WTC11 (cell line): ENCODE measurements at regions not wholly inside any gene's neighbourhood (a gene's known extent, or its start where the extent isn't known, plus 50 kb on each side); places are given as distances from the start of the nearest gene placed in this dataset.

Source experiments
- ATAC-seq: fragments of 200-7000 bp; cut with Tn5 transposase; 2 replicates; pipeline ENCODE4 v1.10.0; 2021; ENCODE audit warnings: mild to moderate bottlenecking, moderate library complexity
- CTCF ChIA-PET: fragments of 300-600 bp; sonication (Branson Sonifier 250); formaldehyde crosslinking; loops from one replicate; lab custom pipeline; 2021; ENCODE audit warnings: antibody characterized with exemption; lab: Charles Lee
- POLR2A ChIA-PET: fragments of 350-600 bp; sonication (Branson Sonifier 250); formaldehyde crosslinking; loops from one replicate; lab custom pipeline; 2021; ENCODE audit warnings: antibody characterized with exemption; lab: Charles Lee
- DNase-seq: peaks from one replicate; pipeline ENCODE4 v3.0.0; 2021; ENCODE audit warnings: low spot score
- H3K27ac Mint-ChIP-seq: 2 replicates; pipeline ENCODE4 v1.8.0; 2021; ENCODE audit warnings: mixed read lengths
- H3K27me3 Mint-ChIP-seq: 2 replicates; pipeline ENCODE4 v1.8.0; 2021; ENCODE audit warnings: low read depth, mild to moderate bottlenecking, moderate library complexity, mixed read lengths
- H3K36me3 Mint-ChIP-seq: 2 replicates; pipeline ENCODE4 v1.8.0; 2021; ENCODE audit warnings: mixed read lengths
- H3K4me1 Mint-ChIP-seq: 2 replicates; pipeline ENCODE4 v1.8.0; 2022; ENCODE audit warnings: mixed read lengths
- H3K4me3 Mint-ChIP-seq: 2 replicates; pipeline ENCODE4 v1.8.0; 2021; ENCODE audit warnings: mild to moderate bottlenecking, moderate library complexity, mixed read lengths
- H3K9me3 Mint-ChIP-seq: 2 replicates; pipeline ENCODE4 v1.8.0; 2021; ENCODE audit warnings: mixed read lengths
- CBFB ChIP-seq: sonication (generic); formaldehyde crosslinking; IDR thresholded peaks from 2 replicates; pipeline ENCODE4 v1.8.1; 2022; ENCODE audit warnings: mild to moderate bottlenecking, low read depth, missing genetic modification reagents
- ELF4 ChIP-seq: sonication (generic); formaldehyde crosslinking; IDR thresholded peaks from 2 replicates; pipeline ENCODE4 v1.8.1; 2022; ENCODE audit warnings: low read depth, mild to moderate bottlenecking, moderate library complexity, missing genetic modification reagents
- ESRRA ChIP-seq: sonication (generic); formaldehyde crosslinking; IDR thresholded peaks from 2 replicates; pipeline ENCODE4 v1.8.1; 2022; ENCODE audit warnings: mild to moderate bottlenecking, missing genetic modification reagents, borderline replicate concordance
- ETV6 ChIP-seq: sonication (generic); formaldehyde crosslinking; IDR thresholded peaks from 2 replicates; pipeline ENCODE4 v1.8.1; 2022; ENCODE audit warnings: mild to moderate bottlenecking, missing genetic modification reagents
- GABPB1 ChIP-seq: sonication (generic); formaldehyde crosslinking; IDR thresholded peaks from 2 replicates; pipeline ENCODE4 v1.8.1; 2023; ENCODE audit warnings: mild to moderate bottlenecking, missing genetic modification reagents
- KAT7 ChIP-seq: sonication (generic); formaldehyde crosslinking; IDR thresholded peaks from 2 replicates; pipeline ENCODE4 v1.8.1; 2023; ENCODE audit warnings: missing genetic modification reagents, mild to moderate bottlenecking, borderline replicate concordance
- NFATC4 ChIP-seq: fragments of 250-450 bp; sonication (Bioruptor Pico); IDR thresholded peaks from 2 replicates; pipeline ENCODE4 v1.9.0; 2021; ENCODE audit warnings: mild to moderate bottlenecking
- NFE2L1 ChIP-seq: sonication (generic); formaldehyde crosslinking; IDR thresholded peaks from 2 replicates; pipeline ENCODE4 v1.8.1; 2023; ENCODE audit warnings: missing genetic modification reagents
- NR1H2 ChIP-seq: sonication (generic); formaldehyde crosslinking; IDR thresholded peaks from 2 replicates; pipeline ENCODE4 v1.9.0; 2021; ENCODE audit warnings: mild to moderate bottlenecking, moderate library complexity, missing genetic modification reagents
- NR2C2 ChIP-seq: sonication (generic); formaldehyde crosslinking; IDR thresholded peaks from 2 replicates; pipeline ENCODE4 v1.8.0; 2022; ENCODE audit warnings: mild to moderate bottlenecking, missing genetic modification reagents
- PRRX2 ChIP-seq: fragments of 250-450 bp; sonication (Bioruptor Pico); IDR thresholded peaks from 2 replicates; pipeline ENCODE4 v1.8.0; 2021; ENCODE audit warnings: mild to moderate bottlenecking
- SMAD4 ChIP-seq: sonication (generic); formaldehyde crosslinking; IDR thresholded peaks from 2 replicates; pipeline ENCODE4 v1.8.0; 2022; ENCODE audit warnings: mild to moderate bottlenecking, missing genetic modification reagents
- TEAD1 ChIP-seq: sonication (generic); formaldehyde crosslinking; IDR thresholded peaks from 2 replicates; pipeline ENCODE4 v1.8.0; 2022; ENCODE audit warnings: mild to moderate bottlenecking, missing genetic modification reagents
- TP53 ChIP-seq: sonication (generic); formaldehyde crosslinking; IDR thresholded peaks from 2 replicates; pipeline ENCODE4 v1.8.1; 2023; ENCODE audit warnings: mild to moderate bottlenecking, missing genetic modification reagents
- ZNF219 ChIP-seq: sonication (generic); formaldehyde crosslinking; IDR thresholded peaks from 2 replicates; pipeline ENCODE4 v1.8.0; 2023; ENCODE audit warnings: missing genetic modification reagents, mild to moderate bottlenecking, borderline replicate concordance
- ZNF232 ChIP-seq: sonication (generic); formaldehyde crosslinking; IDR thresholded peaks from 2 replicates; pipeline ENCODE4 v1.8.0; 2022; ENCODE audit warnings: mild to moderate bottlenecking, missing genetic modification reagents
- ZNF263 ChIP-seq: sonication (generic); formaldehyde crosslinking; IDR thresholded peaks from 2 replicates; pipeline ENCODE4 v1.8.1; 2022; ENCODE audit warnings: low read depth, mild to moderate bottlenecking, moderate library complexity, missing genetic modification reagents
- ZNF671 ChIP-seq: fragments of 250-450 bp; sonication (Bioruptor Pico); IDR thresholded peaks from 2 replicates; pipeline ENCODE4 v1.8.0; 2021; ENCODE audit warnings: mild to moderate bottlenecking
- TF ChIP-seq, protein P1 (sequence below): sonication (generic); formaldehyde crosslinking; IDR thresholded peaks from 2 replicates; pipeline ENCODE4 v1.8.1; 2022; ENCODE audit warnings: mild to moderate bottlenecking, missing genetic modification reagents, moderate library complexity, borderline replicate concordance
- TF ChIP-seq, protein P2 (sequence below): sonication (generic); formaldehyde crosslinking; IDR thresholded peaks from 2 replicates; pipeline ENCODE4 v1.8.0; 2022; ENCODE audit warnings: missing genetic modification reagents
- TF ChIP-seq, protein P3 (sequence below): sonication (generic); formaldehyde crosslinking; IDR thresholded peaks from 2 replicates; pipeline ENCODE4 v1.8.1; 2023; ENCODE audit warnings: mild to moderate bottlenecking, missing genetic modification reagents
- TF ChIP-seq, protein P4 (sequence below): fragments of 250-450 bp; sonication (Bioruptor Pico); conservative IDR thresholded peaks from 2 replicates; pipeline ENCODE4 v1.9.0; 2021; ENCODE audit warnings: mild to moderate bottlenecking
- TF ChIP-seq, protein P5 (sequence below): fragments of 250-450 bp; sonication (Bioruptor Pico); IDR thresholded peaks from 2 replicates; pipeline ENCODE4 v1.9.0; 2021; ENCODE audit warnings: mild to moderate bottlenecking, borderline replicate concordance

DNA sequence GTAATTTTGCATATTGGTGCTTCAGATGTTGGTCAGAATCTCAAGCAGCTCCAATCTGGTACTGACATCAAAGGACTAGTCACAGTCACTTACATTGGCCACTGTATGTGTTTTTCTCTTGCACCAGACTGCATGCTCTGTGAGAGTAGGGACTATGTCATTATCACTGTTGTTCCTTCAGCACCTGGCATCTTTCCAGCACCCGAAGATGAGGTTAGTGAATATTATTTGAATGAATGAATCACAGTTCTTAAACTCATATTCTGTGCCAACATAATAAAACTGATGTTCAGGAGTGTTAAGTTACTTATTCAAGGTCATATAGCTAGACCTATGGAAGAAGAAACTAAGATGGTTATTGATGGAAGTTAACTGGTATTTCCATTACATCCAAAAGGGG is 204.5 kb upstream of the TBX3 start:
- no peak for DNase-seq
- no peaks in the 10 kb centered on the region for H3K9me3 Mint-ChIP-seq
- H3K4me1 Mint-ChIP-seq, result 0 out of 2 replicates have a peak, but pooled peaks cover 3% of the 10 kb centered on the region
- no peaks in the 10 kb centered on the region for H3K36me3 Mint-ChIP-seq
- H3K27ac Mint-ChIP-seq, result no peak overlapping the region
- no peak overlapping the region for H3K4me3 Mint-ChIP-seq
- CTCF ChIA-PET, result no interaction called here
- TF ChIP-seq, protein P1, sequence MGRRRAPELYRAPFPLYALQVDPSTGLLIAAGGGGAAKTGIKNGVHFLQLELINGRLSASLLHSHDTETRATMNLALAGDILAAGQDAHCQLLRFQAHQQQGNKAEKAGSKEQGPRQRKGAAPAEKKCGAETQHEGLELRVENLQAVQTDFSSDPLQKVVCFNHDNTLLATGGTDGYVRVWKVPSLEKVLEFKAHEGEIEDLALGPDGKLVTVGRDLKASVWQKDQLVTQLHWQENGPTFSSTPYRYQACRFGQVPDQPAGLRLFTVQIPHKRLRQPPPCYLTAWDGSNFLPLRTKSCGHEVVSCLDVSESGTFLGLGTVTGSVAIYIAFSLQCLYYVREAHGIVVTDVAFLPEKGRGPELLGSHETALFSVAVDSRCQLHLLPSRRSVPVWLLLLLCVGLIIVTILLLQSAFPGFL (CRISPR knock-in tag), result no peak
- TF ChIP-seq ZNF219 (CRISPR knock-in tag) (no peak), TP53 (CRISPR knock-in tag) (no peak), CBFB (CRISPR knock-in tag) (no peak), NR1H2 (no peak), ZNF232 (CRISPR knock-in tag) (no peak), ESRRA (CRISPR knock-in tag) (no peak), PRRX2 (CRISPR knock-in tag) (no peak), NFATC4 (CRISPR knock-in tag) (no peak), TEAD1 (CRISPR knock-in tag) (no peak), GABPB1 (no peak), ELF4 (CRISPR knock-in tag) (no peak), NFE2L1 (CRISPR knock-in tag) (no peak), ZNF263 (CRISPR knock-in tag) (no peak), KAT7 (CRISPR knock-in tag) (no peak), SMAD4 (no peak), ETV6 (CRISPR knock-in tag) (no peak)
- TF ChIP-seq, protein P2, sequence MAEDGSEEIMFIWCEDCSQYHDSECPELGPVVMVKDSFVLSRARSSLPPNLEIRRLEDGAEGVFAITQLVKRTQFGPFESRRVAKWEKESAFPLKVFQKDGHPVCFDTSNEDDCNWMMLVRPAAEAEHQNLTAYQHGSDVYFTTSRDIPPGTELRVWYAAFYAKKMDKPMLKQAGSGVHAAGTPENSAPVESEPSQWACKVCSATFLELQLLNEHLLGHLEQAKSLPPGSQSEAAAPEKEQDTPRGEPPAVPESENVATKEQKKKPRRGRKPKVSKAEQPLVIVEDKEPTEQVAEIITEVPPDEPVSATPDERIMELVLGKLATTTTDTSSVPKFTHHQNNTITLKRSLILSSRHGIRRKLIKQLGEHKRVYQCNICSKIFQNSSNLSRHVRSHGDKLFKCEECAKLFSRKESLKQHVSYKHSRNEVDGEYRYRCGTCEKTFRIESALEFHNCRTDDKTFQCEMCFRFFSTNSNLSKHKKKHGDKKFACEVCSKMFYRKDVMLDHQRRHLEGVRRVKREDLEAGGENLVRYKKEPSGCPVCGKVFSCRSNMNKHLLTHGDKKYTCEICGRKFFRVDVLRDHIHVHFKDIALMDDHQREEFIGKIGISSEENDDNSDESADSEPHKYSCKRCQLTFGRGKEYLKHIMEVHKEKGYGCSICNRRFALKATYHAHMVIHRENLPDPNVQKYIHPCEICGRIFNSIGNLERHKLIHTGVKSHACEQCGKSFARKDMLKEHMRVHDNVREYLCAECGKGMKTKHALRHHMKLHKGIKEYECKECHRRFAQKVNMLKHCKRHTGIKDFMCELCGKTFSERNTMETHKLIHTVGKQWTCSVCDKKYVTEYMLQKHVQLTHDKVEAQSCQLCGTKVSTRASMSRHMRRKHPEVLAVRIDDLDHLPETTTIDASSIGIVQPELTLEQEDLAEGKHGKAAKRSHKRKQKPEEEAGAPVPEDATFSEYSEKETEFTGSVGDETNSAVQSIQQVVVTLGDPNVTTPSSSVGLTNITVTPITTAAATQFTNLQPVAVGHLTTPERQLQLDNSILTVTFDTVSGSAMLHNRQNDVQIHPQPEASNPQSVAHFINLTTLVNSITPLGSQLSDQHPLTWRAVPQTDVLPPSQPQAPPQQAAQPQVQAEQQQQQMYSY (CRISPR knock-in tag), result no peak
- TF ChIP-seq, protein P3, sequence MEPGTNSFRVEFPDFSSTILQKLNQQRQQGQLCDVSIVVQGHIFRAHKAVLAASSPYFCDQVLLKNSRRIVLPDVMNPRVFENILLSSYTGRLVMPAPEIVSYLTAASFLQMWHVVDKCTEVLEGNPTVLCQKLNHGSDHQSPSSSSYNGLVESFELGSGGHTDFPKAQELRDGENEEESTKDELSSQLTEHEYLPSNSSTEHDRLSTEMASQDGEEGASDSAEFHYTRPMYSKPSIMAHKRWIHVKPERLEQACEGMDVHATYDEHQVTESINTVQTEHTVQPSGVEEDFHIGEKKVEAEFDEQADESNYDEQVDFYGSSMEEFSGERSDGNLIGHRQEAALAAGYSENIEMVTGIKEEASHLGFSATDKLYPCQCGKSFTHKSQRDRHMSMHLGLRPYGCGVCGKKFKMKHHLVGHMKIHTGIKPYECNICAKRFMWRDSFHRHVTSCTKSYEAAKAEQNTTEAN (CRISPR knock-in tag), result no peak
- ATAC-seq, result no peak
- POLR2A ChIA-PET, result no interaction called here
- H3K27me3 Mint-ChIP-seq, result no peaks in the 10 kb centered on the region

DNA sequence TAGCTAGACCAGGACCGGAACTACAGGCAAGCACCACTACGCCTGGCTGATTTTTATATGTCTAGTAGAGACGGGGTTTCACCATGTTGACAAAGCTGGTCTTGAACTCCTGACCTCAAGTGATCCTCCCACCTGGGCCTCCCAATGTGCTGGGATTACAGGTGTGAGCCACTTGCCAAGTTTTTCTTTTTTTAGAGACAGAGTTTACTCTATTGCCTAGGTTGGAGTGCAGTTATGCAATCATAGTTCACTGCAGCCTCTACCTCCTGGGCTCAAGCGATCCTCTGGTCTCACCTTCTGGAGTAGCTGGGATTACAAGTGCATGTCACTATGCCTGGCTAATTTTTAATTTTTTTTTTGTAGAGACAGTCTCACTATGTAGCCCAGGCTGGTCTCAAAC is 201.5 kb upstream of the TBX3 start:
- TF ChIP-seq, protein P4, sequence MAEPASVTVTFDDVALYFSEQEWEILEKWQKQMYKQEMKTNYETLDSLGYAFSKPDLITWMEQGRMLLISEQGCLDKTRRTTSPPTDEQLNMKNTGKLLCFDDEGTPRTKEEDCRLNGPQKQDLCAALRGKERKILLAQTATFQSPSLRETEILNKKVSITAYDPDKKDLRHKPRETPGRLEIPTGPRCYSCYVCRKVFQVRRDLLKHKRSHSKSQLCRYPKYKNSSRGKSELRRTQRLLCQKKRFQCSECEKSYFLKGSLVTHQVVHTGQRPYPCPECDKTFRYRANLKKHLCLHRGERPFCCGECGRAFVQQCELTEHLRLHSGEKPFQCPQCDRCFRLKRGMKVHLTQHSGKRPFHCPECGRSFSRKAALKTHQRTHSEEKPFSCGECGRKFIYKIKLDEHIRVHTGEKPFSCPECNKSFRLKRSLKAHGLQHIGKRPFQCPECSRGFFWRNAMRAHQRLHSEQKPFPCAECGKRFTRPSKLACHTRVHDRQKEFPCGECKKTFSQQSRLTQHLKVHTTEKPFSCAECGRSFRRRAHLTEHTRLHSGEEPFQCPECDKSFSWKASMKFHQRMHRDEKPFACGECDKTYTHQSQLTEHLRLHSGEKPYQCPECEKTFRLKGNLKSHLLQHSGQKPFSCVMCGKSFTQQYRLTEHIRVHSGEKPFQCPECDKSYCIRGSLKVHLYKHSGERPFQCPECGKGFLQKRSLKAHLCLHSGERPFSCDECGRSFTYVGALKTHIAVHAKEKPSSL (CRISPR knock-in tag), result no peak
- TF ChIP-seq, protein P5, sequence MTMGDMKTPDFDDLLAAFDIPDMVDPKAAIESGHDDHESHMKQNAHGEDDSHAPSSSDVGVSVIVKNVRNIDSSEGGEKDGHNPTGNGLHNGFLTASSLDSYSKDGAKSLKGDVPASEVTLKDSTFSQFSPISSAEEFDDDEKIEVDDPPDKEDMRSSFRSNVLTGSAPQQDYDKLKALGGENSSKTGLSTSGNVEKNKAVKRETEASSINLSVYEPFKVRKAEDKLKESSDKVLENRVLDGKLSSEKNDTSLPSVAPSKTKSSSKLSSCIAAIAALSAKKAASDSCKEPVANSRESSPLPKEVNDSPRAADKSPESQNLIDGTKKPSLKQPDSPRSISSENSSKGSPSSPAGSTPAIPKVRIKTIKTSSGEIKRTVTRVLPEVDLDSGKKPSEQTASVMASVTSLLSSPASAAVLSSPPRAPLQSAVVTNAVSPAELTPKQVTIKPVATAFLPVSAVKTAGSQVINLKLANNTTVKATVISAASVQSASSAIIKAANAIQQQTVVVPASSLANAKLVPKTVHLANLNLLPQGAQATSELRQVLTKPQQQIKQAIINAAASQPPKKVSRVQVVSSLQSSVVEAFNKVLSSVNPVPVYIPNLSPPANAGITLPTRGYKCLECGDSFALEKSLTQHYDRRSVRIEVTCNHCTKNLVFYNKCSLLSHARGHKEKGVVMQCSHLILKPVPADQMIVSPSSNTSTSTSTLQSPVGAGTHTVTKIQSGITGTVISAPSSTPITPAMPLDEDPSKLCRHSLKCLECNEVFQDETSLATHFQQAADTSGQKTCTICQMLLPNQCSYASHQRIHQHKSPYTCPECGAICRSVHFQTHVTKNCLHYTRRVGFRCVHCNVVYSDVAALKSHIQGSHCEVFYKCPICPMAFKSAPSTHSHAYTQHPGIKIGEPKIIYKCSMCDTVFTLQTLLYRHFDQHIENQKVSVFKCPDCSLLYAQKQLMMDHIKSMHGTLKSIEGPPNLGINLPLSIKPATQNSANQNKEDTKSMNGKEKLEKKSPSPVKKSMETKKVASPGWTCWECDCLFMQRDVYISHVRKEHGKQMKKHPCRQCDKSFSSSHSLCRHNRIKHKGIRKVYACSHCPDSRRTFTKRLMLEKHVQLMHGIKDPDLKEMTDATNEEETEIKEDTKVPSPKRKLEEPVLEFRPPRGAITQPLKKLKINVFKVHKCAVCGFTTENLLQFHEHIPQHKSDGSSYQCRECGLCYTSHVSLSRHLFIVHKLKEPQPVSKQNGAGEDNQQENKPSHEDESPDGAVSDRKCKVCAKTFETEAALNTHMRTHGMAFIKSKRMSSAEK, result no peak
- TF ChIP-seq ZNF671 (CRISPR knock-in tag) (no peak), NR2C2 (CRISPR knock-in tag) (no peak)
- H3K4me3 Mint-ChIP-seq, result no peak overlapping the region
- H3K27ac Mint-ChIP-seq, result no peak overlapping the region
- DNase-seq, result no peak
- no peaks in the 10 kb centered on the region for H3K27me3 Mint-ChIP-seq
- POLR2A ChIA-PET, result no interaction called here
- CTCF ChIA-PET, result no interaction called here
- H3K9me3 Mint-ChIP-seq, result no peaks in the 10 kb centered on the region
- H3K36me3 Mint-ChIP-seq, result no peaks in the 10 kb centered on the region
- no peaks in the 10 kb centered on the region for H3K4me1 Mint-ChIP-seq
- ATAC-seq, result no peak
